HEK293 (cell line): ENCODE measurements at regions not wholly inside any gene's neighbourhood (a gene's known extent, or its start where the extent isn't known, plus 50 kb on each side); places are given as distances from the start of the nearest gene placed in this dataset.

Source experiments
- CTCF ChIP-seq: fragments of 450-650 bp; formaldehyde crosslinking; IDR thresholded peaks from 2 replicates; pipeline ENCODE4 v1.5.1; 2016; ENCODE audit warnings: missing biosample characterization, missing genetic modification characterization
- ELK4 ChIP-seq: IDR thresholded peaks from 2 replicates; pipeline ENCODE4 v1.6.1; 2011; ENCODE audit warnings: mild to moderate bottlenecking, low read depth, low read length, borderline replicate concordance
- OSR2 ChIP-seq: fragments of 450-650 bp; formaldehyde crosslinking; IDR thresholded peaks from 2 replicates; pipeline ENCODE4 v1.5.1; 2016; ENCODE audit warnings: missing biosample characterization, missing genetic modification characterization
- TCF7L2 ChIP-seq: IDR thresholded peaks from 2 replicates; pipeline ENCODE4 v1.6.1; 2011; ENCODE audit warnings: low read depth, mild to moderate bottlenecking, inconsistent platforms, low read length, moderate library complexity, borderline replicate concordance
- ZNF629 ChIP-seq: fragments of 450-650 bp; formaldehyde crosslinking; IDR thresholded peaks from 2 replicates; pipeline ENCODE4 v1.5.1; 2017; ENCODE audit warnings: missing biosample characterization, missing genetic modification characterization
- ZNF76 ChIP-seq: fragments of 450-650 bp; formaldehyde crosslinking; IDR thresholded peaks from 2 replicates; pipeline ENCODE4; 2016; ENCODE audit warnings: low read depth, missing biosample characterization, missing genetic modification characterization, borderline replicate concordance
- ZNF830 ChIP-seq: fragments of 450-650 bp; IDR thresholded peaks from 2 replicates; pipeline ENCODE4 v1.5.0; 2018; ENCODE audit warnings: missing biosample characterization, missing genetic modification characterization, low read depth, mild to moderate bottlenecking, moderate library complexity

- TF ChIP-seq CTCF (tag by site-specific recombination), result no peak
- TF ChIP-seq ZNF76 (tag by site-specific recombination), result no peak
- TF ChIP-seq ZNF830 (tag by site-specific recombination), result no peak
- no peak for TF ChIP-seq ZNF629 (tag by site-specific recombination)
- no peak for TF ChIP-seq TCF7L2
- TF ChIP-seq OSR2 (tag by site-specific recombination), result no peak
- no peak for TF ChIP-seq ELK4
Measured at GRCh38 chr14:94945615-94946014, 175.7 kb upstream of the GSC start.
